Stimulated activated CD4-positive, alpha-beta T cell treated with anti-CD3 and anti-CD28 coated beads, Interleukin-12 subunit alpha, Interleukin-12 subunit beta, amount 100 ng/mL, for 48 hours (primary cell): ENCODE measurements at regions not wholly inside any gene's neighbourhood (a gene's known extent, or its start where the extent isn't known, plus 50 kb on each side); places are given as distances from the start of the nearest gene placed in this dataset.
"Not testable (repeated sequence)": the region's sequence is repeated elsewhere in the genome, so short reads cannot be mapped to it uniquely, and the experiment has no call there.

ENCODE experiments used
- DNase-seq, 3 donors: peaks; one replicate each; pipeline ENCODE4 v3.0.0-alpha.2; 2020; ENCODE audit warnings: low read depth in 2 of 3, low spot score in 1 of 3

GRCh38 chr13:78875792-78876580, 217.0 kb upstream of the OBI1 start:
- DNase-seq: no peak

GRCh38 chr13:78868991-78869390, 210.0 kb upstream of the OBI1 start:
- no peak for DNase-seq

- no peak for DNase-seq
Measured at GRCh38 chr13:78867655-78868054, 208.7 kb upstream of the OBI1 start.

- not testable (repeated sequence) for DNase-seq
Measured at GRCh38 chr13:78866076-78866475, 207.1 kb upstream of the OBI1 start.

- DNase-seq: no peak
Measured at GRCh38 chr13:78862446-78862845, 203.5 kb upstream of the OBI1 start.

- DNase-seq: no peak
Measured at GRCh38 chr13:78852709-78853108, 193.8 kb upstream of the OBI1 start.

- DNase-seq: no peak
Measured at GRCh38 chr13:78845656-78846365, 186.9 kb upstream of the OBI1 start.

- no peak for DNase-seq
Measured at GRCh38 chr13:78844106-78844505, 185.2 kb upstream of the OBI1 start.

GRCh38 chr13:78841358-78841963, 182.5 kb upstream of the OBI1 start:
- DNase-seq: no peak

GRCh38 chr13:78836238-78836784, 177.4 kb upstream of the OBI1 start:
- no peak for DNase-seq

- no peak for DNase-seq
Measured at GRCh38 chr13:78832461-78832860, 173.5 kb upstream of the OBI1 start.

- no peak for DNase-seq
Measured at GRCh38 chr13:78830508-78830907, 171.6 kb upstream of the OBI1 start.

GRCh38 chr13:78829821-78830220, 170.9 kb upstream of the OBI1 start:
- DNase-seq: no peak

GRCh38 chr13:78827471-78827870, 168.5 kb upstream of the OBI1 start:
- DNase-seq: no peak

GRCh38 chr13:78826936-78827335, 168.0 kb upstream of the OBI1 start:
- DNase-seq: no peak

- DNase-seq: no peak
Measured at GRCh38 chr13:78826312-78826711, 167.4 kb upstream of the OBI1 start.

GRCh38 chr13:78820541-78820940, 161.6 kb upstream of the OBI1 start:
- DNase-seq: no peak

- DNase-seq: no peak
Measured at GRCh38 chr13:78816592-78816991, 157.6 kb upstream of the OBI1 start.

GRCh38 chr13:78816154-78816553, 157.2 kb upstream of the OBI1 start:
- DNase-seq: no peak

GRCh38 chr13:78806457-78806856, 147.5 kb upstream of the OBI1 start:
- no peak for DNase-seq

- no peak for DNase-seq
Measured at GRCh38 chr13:78802912-78803311, 144.0 kb upstream of the OBI1 start.

- DNase-seq: no peak
Measured at GRCh38 chr13:78787190-78787589, 128.2 kb upstream of the OBI1 start.
